HCT116 (cell line): ENCODE measurements at regions not wholly inside any gene's neighbourhood (a gene's known extent, or its start where the extent isn't known, plus 50 kb on each side); places are given as distances from the start of the nearest gene placed in this dataset.

ENCODE experiments used
- CEBPB ChIP-seq: IDR thresholded peaks from 2 replicates; pipeline ENCODE4 v1.6.1; 2012; ENCODE audit warnings: low read depth
- CTCF ChIP-seq, 3 experiments: fragments of 200-600 bp in 1 of 3; sonication (generic) in 1 of 3; IDR thresholded peaks in 2 of 3; conservative IDR thresholded peaks in 1 of 3; 2 replicates each; pipeline ENCODE4 v1.5.1; 2012 to 2017; ENCODE audit warnings: low read depth in 2 of 3, low read length in 2 of 3, antibody characterized with exemption in 1 of 3, borderline replicate concordance in 1 of 3, control low read depth in 1 of 3, mild to moderate bottlenecking in 1 of 3, mixed read lengths in 1 of 3, mixed run types in 1 of 3, moderate library complexity in 1 of 3; ENCODE audit not compliant: insufficient read depth in 1 of 3
- EZH2 ChIP-seq: fragments of 200-600 bp; sonication (generic); IDR thresholded peaks from 2 replicates; pipeline ENCODE4 v1.6.1; 2017; ENCODE audit warnings: antibody characterized with exemption, mixed run types
- EZH2phosphoT487 ChIP-seq: fragments of 200-600 bp; IDR thresholded peaks from 2 replicates; pipeline ENCODE4 v1.6.1; 2018; ENCODE audit warnings: antibody characterized with exemption, borderline replicate concordance
- POLR2A ChIP-seq: IDR thresholded peaks from 2 replicates; pipeline ENCODE4 v1.7.0; 2011; ENCODE audit warnings: borderline replicate concordance; ENCODE audit not compliant: insufficient read depth, insufficient read length; ENCODE audit errors: extremely low read depth
- POLR2AphosphoS5 ChIP-seq: IDR thresholded peaks from 2 replicates; pipeline ENCODE4 v1.6.1; 2011; ENCODE audit warnings: mild to moderate bottlenecking, low read depth, low read length, moderate library complexity
- YY1 ChIP-seq: IDR thresholded peaks from 2 replicates; pipeline ENCODE4 v1.6.1; 2011; ENCODE audit warnings: low read length, low read depth, moderate library complexity, mild to moderate bottlenecking; ENCODE audit not compliant: insufficient replicate concordance; ENCODE audit errors: extremely low read depth

GRCh38 chr16:55120408-55120807 lies 189.7 kb downstream of the IRX5 start:
- TF ChIP-seq POLR2A (no peak), CEBPB (no peak), POLR2AphosphoS5 (no peak), CTCF (IDR thresholded peaks at IDR 0.05 in 2 of 3, conservative IDR thresholded peaks at IDR 0.05 in 1 of 3; ENCODE audit: borderline replicate concordance in 1 of 3, insufficient read depth in 1 of 3, low read depth in 2 of 3, low read length in 2 of 3) (0 out of 6 replicates have a peak, but pooled peaks of 1 of the 3 experiments have one; percentile 18), EZH2 (no peak), YY1 (no peak), EZH2phosphoT487 (no peak)
